ENCODE measurements at regions not wholly inside any gene's neighbourhood (a gene's known extent, or its start where the extent isn't known, plus 50 kb on each side); places are given as distances from the start of the nearest gene placed in this dataset.

- no peaks in the 10 kb centered on the region for H3K23me2 ChIP-seq (ENCODE audit: insufficient read length, low read depth, low read length, poor library complexity, severe bottlenecking)
- peaks cover 9% of the 10 kb centered on the region for H3K27me3 Mint-ChIP-seq (ENCODE audit: low read depth)
- H4K8ac ChIP-seq (replicated peaks; ENCODE audit: insufficient read length, low read depth, low read length), result no peak overlapping the region
- no peak overlapping the region for H3K27ac Mint-ChIP-seq
- no peaks in the 10 kb centered on the region for H3K27me3 ChIP-seq (ENCODE audit: insufficient read depth, low read length)
- H3K18ac ChIP-seq (ENCODE audit: insufficient read length, low read depth, low read length), result no peak overlapping the region
- no peaks in the 10 kb centered on the region for H3K79me2 ChIP-seq (ENCODE audit: insufficient read depth, low read length)
- H3K9me3 ChIP-seq (ENCODE audit: control insufficient read depth, low read depth, low read length), result peaks cover 4% of the 10 kb centered on the region
- H3K14ac ChIP-seq (ENCODE audit: insufficient read depth, low read length), result no peak overlapping the region
- H3T11ph ChIP-seq (ENCODE audit: low read length), result no peak overlapping the region
- DNase-seq, result peak; percentile 18
- H4K91ac ChIP-seq (ENCODE audit: insufficient read length, low read depth, low read length), result no peak overlapping the region
- no peaks in the 10 kb centered on the region for H3K79me1 ChIP-seq (ENCODE audit: insufficient read depth, low read depth, low read length, poor library complexity, severe bottlenecking)
- no peak overlapping the region for H2AFZ ChIP-seq (ENCODE audit: low read length)
- H4K5ac ChIP-seq (ENCODE audit: insufficient read length, low read depth, low read length), result no peak overlapping the region
- no peaks in the 10 kb centered on the region for H4K20me1 ChIP-seq (ENCODE audit: control insufficient read depth, insufficient read depth, insufficient read length)
- H3K4me2 ChIP-seq (ENCODE audit: insufficient read depth, insufficient read length, low read length), result no peak overlapping the region
- no peak overlapping the region for H2BK12ac ChIP-seq (ENCODE audit: insufficient read length, low read depth, low read length)
- H3K56ac ChIP-seq (ENCODE audit: insufficient read length, low read depth, low read length), result no peak overlapping the region
- peaks cover 6 to 15% of the 10 kb centered on the region in 2 experiments for H3K9me3 Mint-ChIP-seq
- no peaks in the 10 kb centered on the region; a peak in 1 of 4 replicates for H3K4me1 Mint-ChIP-seq
- H3K4me3 Mint-ChIP-seq, result no peak overlapping the region
- no peak overlapping the region for H3K23ac ChIP-seq (ENCODE audit: insufficient read length, low read depth, low read length)
- no peak overlapping the region for H3K4ac ChIP-seq (ENCODE audit: low read depth, low read length)
- no peak overlapping the region for H2BK15ac ChIP-seq (ENCODE audit: low read depth, low read length)
- no peak overlapping the region for H2BK120ac ChIP-seq (ENCODE audit: low read depth, low read length, poor library complexity, severe bottlenecking)
- H3K9ac ChIP-seq (ENCODE audit: extremely low read depth, insufficient read length, low read length), result no peak overlapping the region
- no peak overlapping the region for H2BK20ac ChIP-seq (ENCODE audit: low read depth, low read length, poor library complexity, severe bottlenecking)
- TF ChIP-seq CTCF (conservative IDR thresholded peaks at IDR 0.05), result no peak
- H3K36me3 Mint-ChIP-seq (ENCODE audit: insufficient read depth in 1 of 3, low read depth in 3 of 3), result peaks cover 0 to 10% (median 3%) of the 10 kb centered on the region in 3 experiments; a peak in 4 of 7 replicates
- H2AK5ac ChIP-seq (ENCODE audit: insufficient read length, low read length), result no peak overlapping the region
- no peaks in the 10 kb centered on the region for H3K4me1 ChIP-seq (ENCODE audit: insufficient read depth, low read length)
- no CpG with 5 or more reads among the region's 15 CpGs for WGBS (ENCODE audit: extremely low coverage, insufficient read length, low lambda C conversion rate)
- no peak overlapping the region for H3K27ac ChIP-seq (ENCODE audit: insufficient read length, low read depth, low read length)
- H2BK5ac ChIP-seq (ENCODE audit: insufficient read length, low read length), result no peak overlapping the region
These were observed 105.7 kb upstream of the TMEM45B start for GRCh38 chr11:129709801-129710398.
